RWPE2 (cell line): ENCODE measurements at regions not wholly inside any gene's neighbourhood (a gene's known extent, or its start where the extent isn't known, plus 50 kb on each side); places are given as distances from the start of the nearest gene placed in this dataset.

ENCODE experiments used
- ATAC-seq: fragments of 200-7000 bp; cut with Tn5 transposase; 3 replicates; pipeline ENCODE4 v1.9.1; 2021; ENCODE audit warnings: low read depth
- DNase-seq: peaks from one replicate; pipeline ENCODE4 v3.0.0-alpha.2; 2020; ENCODE audit warnings: low spot score
- H3K27ac ChIP-seq: fragments of 450-650 bp; 2 replicates; pipeline ENCODE4 v1.5.1; 2017; ENCODE audit warnings: mild to moderate bottlenecking; ENCODE audit not compliant: poor library complexity, severe bottlenecking
- H3K27me3 ChIP-seq: fragments of 250-450 bp; sonication (Bioruptor Pico); 2 replicates; pipeline ENCODE4 v1.5.1; 2021; ENCODE audit warnings: mild to moderate bottlenecking, moderate library complexity; ENCODE audit not compliant: insufficient read depth, poor library complexity, severe bottlenecking
- H3K36me3 ChIP-seq: fragments of 250-450 bp; sonication (Bioruptor Pico); 2 replicates; pipeline ENCODE4 v1.5.1; 2020; ENCODE audit warnings: low read depth, mild to moderate bottlenecking, moderate library complexity
- H3K4me1 ChIP-seq: fragments of 250-450 bp; sonication (Bioruptor Pico); 2 replicates; pipeline ENCODE4 v1.5.1; 2021; ENCODE audit warnings: mild to moderate bottlenecking, moderate library complexity; ENCODE audit not compliant: insufficient read depth, poor library complexity, severe bottlenecking
- H3K4me3 ChIP-seq: fragments of 250-450 bp; sonication (Bioruptor Pico); 2 replicates; pipeline ENCODE4 v1.5.1; 2021; ENCODE audit warnings: mild to moderate bottlenecking, moderate library complexity; ENCODE audit not compliant: severe bottlenecking
- H3K9me3 ChIP-seq: fragments of 250-450 bp; sonication (Bioruptor Pico); 2 replicates; pipeline ENCODE4 v1.5.1; 2021; ENCODE audit warnings: mild to moderate bottlenecking, moderate library complexity; ENCODE audit not compliant: severe bottlenecking
- TF ChIP-seq, protein P1 (sequence below): fragments of 450-650 bp; IDR thresholded peaks from one replicate; pipeline ENCODE4 v1.5.1; 2017; ENCODE audit warnings: mild to moderate bottlenecking, moderate library complexity; ENCODE audit not compliant: poor library complexity, severe bottlenecking

- H3K27ac ChIP-seq, result no peak overlapping the region
- H3K27me3 ChIP-seq, result no peaks in the 10 kb centered on the region
- H3K36me3 ChIP-seq, result no peaks in the 10 kb centered on the region
- ATAC-seq (no peak), DNase-seq (no peak)
- peaks cover 20% of the 10 kb centered on the region for H3K4me1 ChIP-seq
- H3K4me3 ChIP-seq, result no peak overlapping the region
- TF ChIP-seq, protein P1, sequence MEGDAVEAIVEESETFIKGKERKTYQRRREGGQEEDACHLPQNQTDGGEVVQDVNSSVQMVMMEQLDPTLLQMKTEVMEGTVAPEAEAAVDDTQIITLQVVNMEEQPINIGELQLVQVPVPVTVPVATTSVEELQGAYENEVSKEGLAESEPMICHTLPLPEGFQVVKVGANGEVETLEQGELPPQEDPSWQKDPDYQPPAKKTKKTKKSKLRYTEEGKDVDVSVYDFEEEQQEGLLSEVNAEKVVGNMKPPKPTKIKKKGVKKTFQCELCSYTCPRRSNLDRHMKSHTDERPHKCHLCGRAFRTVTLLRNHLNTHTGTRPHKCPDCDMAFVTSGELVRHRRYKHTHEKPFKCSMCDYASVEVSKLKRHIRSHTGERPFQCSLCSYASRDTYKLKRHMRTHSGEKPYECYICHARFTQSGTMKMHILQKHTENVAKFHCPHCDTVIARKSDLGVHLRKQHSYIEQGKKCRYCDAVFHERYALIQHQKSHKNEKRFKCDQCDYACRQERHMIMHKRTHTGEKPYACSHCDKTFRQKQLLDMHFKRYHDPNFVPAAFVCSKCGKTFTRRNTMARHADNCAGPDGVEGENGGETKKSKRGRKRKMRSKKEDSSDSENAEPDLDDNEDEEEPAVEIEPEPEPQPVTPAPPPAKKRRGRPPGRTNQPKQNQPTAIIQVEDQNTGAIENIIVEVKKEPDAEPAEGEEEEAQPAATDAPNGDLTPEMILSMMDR, result no peak
- no peaks in the 10 kb centered on the region for H3K9me3 ChIP-seq
These were observed 483.0 kb upstream of the NBEA start for GRCh38 chr13:34458756-34459715.

DNA sequence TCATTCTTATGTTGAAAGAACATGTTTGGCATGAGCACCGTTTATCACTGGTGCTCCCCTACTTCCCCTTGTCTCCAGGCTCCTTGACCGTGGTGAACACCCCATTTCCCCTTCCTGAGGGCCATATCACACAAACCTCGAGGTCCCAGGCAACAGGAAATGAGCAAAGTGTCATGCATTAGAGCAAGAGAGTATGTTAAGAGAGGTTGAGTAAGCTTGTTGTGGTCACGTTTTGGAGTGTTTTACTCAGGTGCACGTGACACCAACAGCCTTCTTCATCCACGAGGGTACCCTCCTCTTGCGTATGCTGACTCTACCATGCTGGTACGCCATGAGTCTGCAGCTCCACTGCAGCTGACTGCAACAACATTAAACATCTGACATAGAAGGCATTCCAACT is 482.2 kb upstream of the NBEA start:
- ATAC-seq (no peak), DNase-seq (no peak)
- H3K36me3 ChIP-seq, result no peaks in the 10 kb centered on the region
- H3K4me1 ChIP-seq, result peaks cover 24% of the 10 kb centered on the region
- TF ChIP-seq, protein P1, result no peak
- no peaks in the 10 kb centered on the region for H3K9me3 ChIP-seq
- H3K4me3 ChIP-seq, result no peak overlapping the region
- no peaks in the 10 kb centered on the region for H3K27me3 ChIP-seq
- no peak overlapping the region for H3K27ac ChIP-seq

DNA sequence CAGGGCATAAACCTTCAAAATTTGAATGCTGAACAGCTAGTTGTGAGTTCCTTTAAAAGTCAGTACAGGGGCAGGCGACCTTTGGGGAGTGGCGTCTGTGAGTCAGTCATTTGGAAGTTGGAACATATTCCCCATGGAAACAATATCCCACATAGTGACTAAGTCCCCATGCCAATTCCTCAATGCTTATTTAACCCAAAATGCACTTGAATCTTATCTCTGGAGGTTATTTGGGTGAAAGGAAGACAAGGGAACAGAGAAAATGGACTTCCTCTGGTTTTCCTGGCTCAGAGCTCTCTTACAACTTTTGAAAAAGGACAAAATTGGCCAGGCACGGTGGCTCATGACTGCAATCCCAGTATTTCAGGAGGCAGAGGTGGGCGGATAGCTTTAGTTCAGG is 479.2 kb upstream of the NBEA start:
- DNase-seq (peak; percentile 60), ATAC-seq (peak; percentile 96)
- TF ChIP-seq, protein P1, result no peak
- Histone ChIP-seq H3K4me3 (no peak overlapping the region), H3K9me3 (no peaks in the 10 kb centered on the region), H3K27me3 (no peaks in the 10 kb centered on the region), H3K36me3 (no peaks in the 10 kb centered on the region), H3K27ac (peak overlapping the region; percentile 79), H3K4me1 (peaks cover 24% of the 10 kb centered on the region)

DNA sequence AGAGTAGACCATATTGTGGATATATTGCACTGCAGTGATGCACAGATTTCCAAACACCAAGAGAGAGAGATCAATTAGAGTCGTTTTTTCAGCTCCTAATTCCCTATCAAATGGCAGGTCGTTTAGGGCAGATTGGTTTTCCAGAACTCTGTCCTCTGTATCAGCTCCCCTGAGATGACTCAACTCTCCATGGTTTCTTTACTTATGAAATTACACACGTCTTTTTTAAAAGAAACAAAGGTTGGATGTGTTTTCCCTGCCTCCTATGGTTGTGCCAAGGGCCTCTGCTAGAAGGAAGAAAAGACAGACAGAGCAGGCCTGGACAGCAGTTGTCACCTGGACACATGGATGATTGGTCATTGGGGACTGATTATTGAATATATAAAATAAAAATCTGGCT is 478.1 kb upstream of the NBEA start:
- H3K4me3 ChIP-seq, result no peak overlapping the region
- DNase-seq, result no peak
- no peaks in the 10 kb centered on the region for H3K36me3 ChIP-seq
- peak overlapping the region; percentile 79 for H3K27ac ChIP-seq
- TF ChIP-seq, protein P1, result no peak
- peak; percentile 30; the same call in 1 of the 3 replicates for ATAC-seq
- H3K4me1 ChIP-seq, result peaks cover 29% of the 10 kb centered on the region
- H3K9me3 ChIP-seq, result no peaks in the 10 kb centered on the region
- no peaks in the 10 kb centered on the region for H3K27me3 ChIP-seq

GRCh38 chr13:34465423-34465922 is 476.6 kb upstream of the NBEA start:
- H3K4me3 ChIP-seq, result no peak overlapping the region
- TF ChIP-seq, protein P1, result no peak
- H3K36me3 ChIP-seq, result no peaks in the 10 kb centered on the region
- peaks cover 39% of the 10 kb centered on the region for H3K4me1 ChIP-seq
- ATAC-seq (no peak), DNase-seq (no peak)
- H3K27ac ChIP-seq, result no peak overlapping the region
- no peaks in the 10 kb centered on the region for H3K27me3 ChIP-seq
- no peaks in the 10 kb centered on the region for H3K9me3 ChIP-seq
